Myocyte (in vitro differentiated cells): ENCODE measurements at regions not wholly inside any gene's neighbourhood (a gene's known extent, or its start where the extent isn't known, plus 50 kb on each side); places are given as distances from the start of the nearest gene placed in this dataset.

Experiments used
- DNase-seq: peaks from one replicate; pipeline ENCODE4 v3.0.0-alpha.2; 2012; ENCODE audit warnings: low read depth

- DNase-seq: no peak
Measured at GRCh38 chr10:52682766-52683165, 89.8 kb downstream of the MBL2 start.

- no peak for DNase-seq
Measured at GRCh38 chr10:52683776-52684175, 88.8 kb downstream of the MBL2 start.

- no peak for DNase-seq
Measured at GRCh38 chr10:52688899-52689298, 83.7 kb downstream of the MBL2 start.

- DNase-seq: no peak
Measured at GRCh38 chr10:52696232-52696631, 76.4 kb downstream of the MBL2 start.

GRCh38 chr10:52701647-52702046 lies 70.9 kb downstream of the MBL2 start:
- peak; percentile 6 for DNase-seq

GRCh38 chr10:52703451-52703850 lies 69.1 kb downstream of the MBL2 start:
- DNase-seq: no peak

GRCh38 chr10:52703898-52704297 lies 68.7 kb downstream of the MBL2 start:
- DNase-seq: peak; percentile 22

- DNase-seq: peak; percentile 81
Measured at GRCh38 chr10:52706332-52707070, 66.1 kb downstream of the MBL2 start.
